ENCODE measurements at regions not wholly inside any gene's neighbourhood (a gene's known extent, or its start where the extent isn't known, plus 50 kb on each side); places are given as distances from the start of the nearest gene placed in this dataset.

DNA sequence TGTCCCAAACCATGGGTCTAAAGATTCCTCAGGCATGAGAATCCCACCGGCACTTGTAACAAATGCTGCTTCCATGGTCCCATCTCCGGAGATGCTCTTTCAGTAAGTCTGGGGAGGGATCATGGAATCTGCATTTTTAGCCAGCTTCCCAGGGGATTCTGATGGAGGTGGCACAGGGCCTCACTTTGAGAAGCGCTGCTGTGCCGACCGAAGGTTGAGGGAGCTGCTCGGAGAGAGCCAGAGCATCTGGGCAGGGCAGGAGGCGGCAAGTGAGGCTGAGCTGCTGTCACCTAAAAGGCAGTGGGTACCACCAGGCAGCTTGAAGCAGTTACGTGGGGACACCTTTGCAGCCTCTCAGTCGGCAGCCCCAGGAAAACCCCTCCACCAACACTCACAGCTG is 100.2 kb upstream of the CDYL start:
- Mint-ChIP-seq H3K9me3 (ENCODE audit: unreplicated experiment) (no peaks in the 10 kb centered on the region), H3K27ac (ENCODE audit: unreplicated experiment) (no peak overlapping the region), H3K36me3 (ENCODE audit: unreplicated experiment) (no peaks in the 10 kb centered on the region), H3K27me3 (ENCODE audit: unreplicated experiment) (no peaks in the 10 kb centered on the region), H3K4me1 (ENCODE audit: unreplicated experiment) (peaks cover 6% of the 10 kb centered on the region), H3K4me3 (ENCODE audit: unreplicated experiment) (no peak overlapping the region)
- DNase-seq (ENCODE audit: extremely low spot score, unreplicated experiment), result peak; percentile 75
- TF ChIP-seq, protein P1, sequence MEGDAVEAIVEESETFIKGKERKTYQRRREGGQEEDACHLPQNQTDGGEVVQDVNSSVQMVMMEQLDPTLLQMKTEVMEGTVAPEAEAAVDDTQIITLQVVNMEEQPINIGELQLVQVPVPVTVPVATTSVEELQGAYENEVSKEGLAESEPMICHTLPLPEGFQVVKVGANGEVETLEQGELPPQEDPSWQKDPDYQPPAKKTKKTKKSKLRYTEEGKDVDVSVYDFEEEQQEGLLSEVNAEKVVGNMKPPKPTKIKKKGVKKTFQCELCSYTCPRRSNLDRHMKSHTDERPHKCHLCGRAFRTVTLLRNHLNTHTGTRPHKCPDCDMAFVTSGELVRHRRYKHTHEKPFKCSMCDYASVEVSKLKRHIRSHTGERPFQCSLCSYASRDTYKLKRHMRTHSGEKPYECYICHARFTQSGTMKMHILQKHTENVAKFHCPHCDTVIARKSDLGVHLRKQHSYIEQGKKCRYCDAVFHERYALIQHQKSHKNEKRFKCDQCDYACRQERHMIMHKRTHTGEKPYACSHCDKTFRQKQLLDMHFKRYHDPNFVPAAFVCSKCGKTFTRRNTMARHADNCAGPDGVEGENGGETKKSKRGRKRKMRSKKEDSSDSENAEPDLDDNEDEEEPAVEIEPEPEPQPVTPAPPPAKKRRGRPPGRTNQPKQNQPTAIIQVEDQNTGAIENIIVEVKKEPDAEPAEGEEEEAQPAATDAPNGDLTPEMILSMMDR (IDR thresholded peaks at IDR 0.05), result no peak

DNA sequence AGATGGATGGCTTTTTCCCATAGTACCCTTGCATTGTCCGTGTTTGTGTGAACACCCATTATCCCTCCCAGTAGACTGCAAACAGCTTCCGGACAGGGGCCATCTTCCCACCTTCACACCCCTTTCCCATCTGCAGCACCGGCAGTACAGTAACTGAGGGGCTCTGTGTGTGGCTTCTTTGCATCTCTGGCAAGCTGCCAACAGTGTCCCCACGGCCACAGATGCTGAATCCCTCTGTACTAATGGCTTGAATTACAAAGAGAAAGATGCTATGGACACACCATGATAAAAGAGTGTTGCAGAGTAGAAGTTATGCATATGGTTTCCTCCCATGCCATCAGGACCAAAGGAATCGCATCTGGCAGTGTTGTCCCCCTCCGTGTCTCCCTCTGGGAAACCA is 101.1 kb upstream of the CDYL start:
- Mint-ChIP-seq H3K27ac (ENCODE audit: unreplicated experiment) (no peak overlapping the region), H3K9me3 (ENCODE audit: unreplicated experiment) (no peaks in the 10 kb centered on the region), H3K4me1 (ENCODE audit: unreplicated experiment) (peaks cover 6% of the 10 kb centered on the region), H3K27me3 (ENCODE audit: unreplicated experiment) (no peaks in the 10 kb centered on the region), H3K36me3 (ENCODE audit: unreplicated experiment) (no peaks in the 10 kb centered on the region), H3K4me3 (ENCODE audit: unreplicated experiment) (no peak overlapping the region)
- peak; percentile 74 for DNase-seq (ENCODE audit: extremely low spot score, unreplicated experiment)
- TF ChIP-seq, protein P1 (IDR thresholded peaks at IDR 0.05), result no peak

DNA sequence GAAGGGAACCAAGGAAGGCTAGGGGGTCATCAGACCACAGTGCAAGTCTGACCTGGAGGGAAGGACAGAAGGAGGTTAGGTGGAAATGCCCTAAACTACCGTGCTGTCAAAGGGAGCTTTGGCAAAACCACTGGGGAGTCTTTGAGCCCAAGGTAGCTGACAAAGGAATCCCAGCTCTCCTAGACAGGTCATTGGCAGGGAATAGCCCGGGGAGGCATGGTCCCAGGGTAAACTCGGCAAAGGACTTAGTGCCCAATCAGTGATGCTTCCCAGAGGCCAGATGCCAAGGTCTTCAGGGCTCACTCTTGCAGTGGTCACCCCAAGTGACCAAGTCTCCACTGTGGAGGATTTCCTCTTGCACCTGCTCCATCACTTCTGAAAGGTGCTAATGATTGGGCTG is 102.3 kb upstream of the CDYL start:
- Mint-ChIP-seq H3K9me3 (ENCODE audit: unreplicated experiment) (no peaks in the 10 kb centered on the region), H3K27ac (ENCODE audit: unreplicated experiment) (no peak overlapping the region), H3K4me3 (ENCODE audit: unreplicated experiment) (no peak overlapping the region), H3K27me3 (ENCODE audit: unreplicated experiment) (no peaks in the 10 kb centered on the region), H3K36me3 (ENCODE audit: unreplicated experiment) (no peaks in the 10 kb centered on the region), H3K4me1 (ENCODE audit: unreplicated experiment) (peaks cover 8% of the 10 kb centered on the region)
- DNase-seq (ENCODE audit: extremely low spot score, unreplicated experiment), result peak; percentile 64
- TF ChIP-seq, protein P1 (IDR thresholded peaks at IDR 0.05), result no peak

DNA sequence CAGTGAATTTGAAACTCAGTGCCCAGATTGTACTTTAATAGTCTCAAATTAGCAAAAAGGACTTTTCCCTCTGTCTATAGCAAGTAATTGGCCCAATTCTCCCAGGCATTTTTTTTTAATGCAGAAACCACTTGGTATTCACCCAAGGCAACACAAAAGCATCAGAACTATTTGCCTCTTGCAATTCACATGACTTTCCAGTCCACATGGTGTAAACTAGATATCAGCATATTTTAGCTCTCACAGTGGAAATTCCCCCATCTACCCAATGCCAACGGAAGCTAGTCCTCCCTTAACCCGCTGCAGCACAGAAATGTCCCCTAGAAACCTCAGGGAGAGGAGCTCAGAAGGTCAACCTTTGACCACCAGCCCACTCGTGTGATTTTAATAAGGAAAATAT is 103.4 kb upstream of the CDYL start:
- Mint-ChIP-seq H3K27me3 (ENCODE audit: unreplicated experiment) (no peaks in the 10 kb centered on the region), H3K27ac (ENCODE audit: unreplicated experiment) (no peak overlapping the region), H3K9me3 (ENCODE audit: unreplicated experiment) (no peaks in the 10 kb centered on the region), H3K4me3 (ENCODE audit: unreplicated experiment) (no peak overlapping the region), H3K4me1 (ENCODE audit: unreplicated experiment) (peaks cover 14% of the 10 kb centered on the region), H3K36me3 (ENCODE audit: unreplicated experiment) (no peaks in the 10 kb centered on the region)
- TF ChIP-seq, protein P1 (IDR thresholded peaks at IDR 0.05), result no peak
- no peak for DNase-seq (ENCODE audit: extremely low spot score, unreplicated experiment)

DNA sequence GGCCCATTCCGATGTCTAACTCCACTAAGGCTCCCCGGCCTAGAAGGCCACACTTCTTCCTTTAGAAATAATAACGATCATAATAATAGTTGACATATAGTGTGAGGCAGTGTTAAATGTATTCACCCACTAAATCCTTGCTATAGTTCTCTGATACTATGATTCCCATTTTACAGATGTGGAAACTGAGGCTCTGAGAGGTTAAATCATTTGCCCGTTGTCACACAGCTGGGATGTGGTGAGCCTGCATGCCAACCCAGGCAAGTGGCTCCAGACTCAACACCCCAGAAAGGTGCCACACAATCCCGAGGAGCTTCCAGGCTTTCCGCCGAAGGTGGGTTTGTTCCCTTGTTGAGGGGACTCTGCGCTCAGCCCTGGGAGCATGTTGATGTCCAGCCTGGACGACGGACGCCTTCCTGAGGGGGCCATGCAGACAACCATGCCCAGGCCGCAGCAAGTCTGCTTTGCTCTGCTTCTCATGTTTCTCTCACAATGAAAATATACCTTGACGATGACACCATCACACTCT is 104.6 kb upstream of the CDYL start:
- peak; percentile 25 for DNase-seq (ENCODE audit: extremely low spot score, unreplicated experiment)
- peaks cover 14% of the 10 kb centered on the region for H3K4me1 Mint-ChIP-seq (ENCODE audit: unreplicated experiment)
- H3K27ac Mint-ChIP-seq (ENCODE audit: unreplicated experiment), result no peak overlapping the region
- H3K4me3 Mint-ChIP-seq (ENCODE audit: unreplicated experiment), result no peak overlapping the region
- TF ChIP-seq, protein P1 (IDR thresholded peaks at IDR 0.05), result no peak
- H3K9me3 Mint-ChIP-seq (ENCODE audit: unreplicated experiment), result no peaks in the 10 kb centered on the region
- no peaks in the 10 kb centered on the region for H3K36me3 Mint-ChIP-seq (ENCODE audit: unreplicated experiment)
- H3K27me3 Mint-ChIP-seq (ENCODE audit: unreplicated experiment), result no peaks in the 10 kb centered on the region
